Caco-2 (cell line): ENCODE measurements at regions not wholly inside any gene's neighbourhood (a gene's known extent, or its start where the extent isn't known, plus 50 kb on each side); places are given as distances from the start of the nearest gene placed in this dataset.

ENCODE experiments used
- BruUV-seq: library from RNA; stranded (reverse); fragments of 400-500 nt; replicated peaks from 2 replicates; lab custom pipeline; 2021; lab: Mats Ljungman, UMichigan
- CTCF ChIA-PET: fragments of 300-600 bp; sonication (Branson Sonifier 250); formaldehyde crosslinking; loops from one replicate; lab custom pipeline; 2022; ENCODE audit warnings: antibody characterized with exemption; lab: Charles Lee
- POLR2A ChIA-PET: fragments of 300-600 bp; sonication (Branson Sonifier 250); formaldehyde crosslinking; loops from one replicate; lab custom pipeline; 2022; ENCODE audit warnings: antibody characterized with exemption; lab: Charles Lee
- DNase-seq, 2 experiments: peaks; one replicate each; pipeline versions ENCODE4 v3.0.0 to v3.0.0-alpha.2; 2020 to 2022
- H3K27me3 ChIP-seq: replicated peaks from 2 replicates; pipeline ENCODE4 v1.6.0; 2011; ENCODE audit warnings: low read length; ENCODE audit not compliant: control insufficient read depth, insufficient read depth
- H3K36me3 ChIP-seq: 2 replicates; pipeline ENCODE4 v1.5.1; 2011; ENCODE audit warnings: low read length; ENCODE audit not compliant: control insufficient read depth, insufficient read depth
- H3K4me1 ChIP-seq: fragments of 250-450 bp; sonication (Bioruptor Pico); 2 replicates; pipeline ENCODE4 v1.5.1; 2020; ENCODE audit warnings: mild to moderate bottlenecking
- H3K4me3 ChIP-seq: 2 replicates; pipeline ENCODE4 v1.5.1; 2011; ENCODE audit warnings: low read depth, mild to moderate bottlenecking, control low read depth, low read length
- H3K9me3 ChIP-seq: fragments of 250-450 bp; sonication (Bioruptor Pico); 2 replicates; pipeline ENCODE4 v1.5.1; 2020; ENCODE audit warnings: mild to moderate bottlenecking, moderate library complexity
- H3K27ac Mint-ChIP-seq: one replicate; pipeline ENCODE4 v1.8.0; 2022; ENCODE audit warnings: mixed read lengths; ENCODE audit not compliant: unreplicated experiment
- H3K27me3 Mint-ChIP-seq: one replicate; pipeline ENCODE4 v1.8.0; 2022; ENCODE audit warnings: mixed read lengths; ENCODE audit not compliant: insufficient read depth, unreplicated experiment
- H3K36me3 Mint-ChIP-seq: one replicate; pipeline ENCODE4 v1.8.0; 2022; ENCODE audit warnings: mild to moderate bottlenecking, mixed read lengths; ENCODE audit not compliant: insufficient read depth, unreplicated experiment
- H3K4me1 Mint-ChIP-seq: one replicate; pipeline ENCODE4 v1.8.0; 2022; ENCODE audit warnings: low read depth, mixed read lengths; ENCODE audit not compliant: unreplicated experiment
- H3K4me3 Mint-ChIP-seq: one replicate; pipeline ENCODE4 v1.8.0; 2022; ENCODE audit warnings: mild to moderate bottlenecking, moderate library complexity, mixed read lengths; ENCODE audit not compliant: unreplicated experiment
- H3K9me3 Mint-ChIP-seq: one replicate; pipeline ENCODE4 v1.8.0; 2022; ENCODE audit warnings: mixed read lengths; ENCODE audit not compliant: unreplicated experiment
- CTCF ChIP-seq, 2 experiments: fragments of 200-600 bp in 1 of 2; IDR thresholded peaks; 1 replicate in 1 of 2; 2 replicates in 1 of 2; pipeline versions ENCODE4 v1.5.1 to v1.8.0; 2011 to 2022; ENCODE audit warnings: antibody characterized with exemption in 1 of 2, control low read depth in 1 of 2, inconsistent platforms in 1 of 2, low read depth in 1 of 2, low read length in 1 of 2, mild to moderate bottlenecking in 1 of 2, moderate library complexity in 1 of 2; ENCODE audit not compliant: insufficient read depth in 1 of 2, severe bottlenecking in 1 of 2, unreplicated experiment in 1 of 2
- intact Hi-C: fragments of 100-400 bp; cut with micrococcal nuclease; formaldehyde crosslinking; loops from one replicate; pipeline ENCODE4 v1.10.0; 2022; ENCODE audit not compliant: unreplicated experiment

GRCh38 chr6:156389296-156389695 is 387.9 kb upstream of the ARID1B start:
- no peak for TF ChIP-seq CTCF (IDR thresholded peaks at IDR 0.05; ENCODE audit: insufficient read depth in 1 of 2, low read depth in 1 of 2, low read length in 1 of 2, severe bottlenecking in 1 of 2, unreplicated experiment in 1 of 2)
- Histone ChIP-seq H3K27me3 (no peaks in the 10 kb centered on the region), H3K4me3 (no peak overlapping the region), H3K36me3 (no peaks in the 10 kb centered on the region), H3K9me3 (no peaks in the 10 kb centered on the region), H3K4me1 (no peaks in the 10 kb centered on the region)
- intact Hi-C loops: no loop called here
- POLR2A ChIA-PET: no interaction called here
- H3K4me1 Mint-ChIP-seq: no peaks in the 10 kb centered on the region
- no peak for DNase-seq
- H3K36me3 Mint-ChIP-seq: no peaks in the 10 kb centered on the region
- H3K9me3 Mint-ChIP-seq: no peaks in the 10 kb centered on the region
- CTCF ChIA-PET: no interaction called here
- H3K27ac Mint-ChIP-seq: no peak overlapping the region
- H3K27me3 Mint-ChIP-seq: peaks cover 7% of the 10 kb centered on the region
- no peak overlapping the region for H3K4me3 Mint-ChIP-seq
- no TSS peak for BruUV-seq

GRCh38 chr6:156387472-156387871 is 389.7 kb upstream of the ARID1B start:
- Histone ChIP-seq H3K36me3 (no peaks in the 10 kb centered on the region), H3K4me1 (no peaks in the 10 kb centered on the region), H3K4me3 (no peak overlapping the region), H3K27me3 (no peaks in the 10 kb centered on the region), H3K9me3 (no peaks in the 10 kb centered on the region)
- no peaks in the 10 kb centered on the region for H3K4me1 Mint-ChIP-seq
- no peak for DNase-seq
- H3K9me3 Mint-ChIP-seq: no peaks in the 10 kb centered on the region
- peaks cover 3% of the 10 kb centered on the region for H3K27me3 Mint-ChIP-seq
- ChIA-PET CTCF (no interaction called here), POLR2A (no interaction called here)
- H3K27ac Mint-ChIP-seq: no peak overlapping the region
- intact Hi-C loops: no loop called here
- no peak overlapping the region for H3K4me3 Mint-ChIP-seq
- TF ChIP-seq CTCF (IDR thresholded peaks at IDR 0.05; ENCODE audit: insufficient read depth in 1 of 2, low read depth in 1 of 2, low read length in 1 of 2, severe bottlenecking in 1 of 2, unreplicated experiment in 1 of 2): no peak
- H3K36me3 Mint-ChIP-seq: no peaks in the 10 kb centered on the region
- no TSS peak for BruUV-seq

GRCh38 chr6:156383059-156383458 is 394.1 kb upstream of the ARID1B start:
- no peak for DNase-seq
- H3K9me3 Mint-ChIP-seq: no peaks in the 10 kb centered on the region
- no peaks in the 10 kb centered on the region for H3K9me3 ChIP-seq
- no peak overlapping the region for H3K4me3 ChIP-seq
- H3K4me1 Mint-ChIP-seq: no peaks in the 10 kb centered on the region
- no peak for TF ChIP-seq CTCF (IDR thresholded peaks at IDR 0.05; ENCODE audit: insufficient read depth in 1 of 2, low read depth in 1 of 2, low read length in 1 of 2, severe bottlenecking in 1 of 2, unreplicated experiment in 1 of 2)
- H3K4me3 Mint-ChIP-seq: no peak overlapping the region
- no peaks in the 10 kb centered on the region for H3K27me3 ChIP-seq
- H3K4me1 ChIP-seq: no peaks in the 10 kb centered on the region
- H3K27ac Mint-ChIP-seq: no peak overlapping the region
- ChIA-PET CTCF (no interaction called here), POLR2A (no interaction called here)
- no peaks in the 10 kb centered on the region for H3K36me3 Mint-ChIP-seq
- H3K27me3 Mint-ChIP-seq: peaks cover 3% of the 10 kb centered on the region
- BruUV-seq: no TSS peak
- intact Hi-C loops: no loop called here
- no peaks in the 10 kb centered on the region for H3K36me3 ChIP-seq
